ENCODE measurements at regions not wholly inside any gene's neighbourhood (a gene's known extent, or its start where the extent isn't known, plus 50 kb on each side); places are given as distances from the start of the nearest gene placed in this dataset.

DNA sequence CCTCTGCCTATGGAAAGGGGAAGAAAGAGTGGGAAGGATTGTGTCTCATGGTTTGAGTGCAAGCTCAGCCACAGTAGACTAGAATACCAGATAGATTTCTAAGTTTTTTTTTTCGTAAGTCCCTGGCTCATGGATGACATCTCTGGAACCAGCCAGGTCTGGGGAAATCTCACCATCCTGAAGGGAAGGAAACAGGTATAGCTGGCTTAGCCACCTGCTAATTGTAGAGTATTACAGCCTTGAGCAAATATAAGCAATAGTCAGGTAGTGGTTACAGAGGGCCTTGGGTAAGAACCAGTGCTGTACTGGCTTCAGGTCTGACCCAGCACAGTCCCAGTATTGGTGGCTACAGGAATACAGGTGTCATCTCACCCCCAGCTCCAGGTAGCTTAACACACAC is 500.9 kb upstream of the PRMT6 start:
- H3K9ac ChIP-seq = no peak overlapping the region
- TF ChIP-seq Cebpa-rat (IDR thresholded peaks at IDR 0.05) = no peak
- no peak overlapping the region for H3K4me2 ChIP-seq
- H3K27me3 ChIP-seq = no peaks in the 10 kb centered on the region
- no peaks in the 10 kb centered on the region for H3K36me3 ChIP-seq
- H3K9me3 ChIP-seq (replicated peaks in 1 of 11) = no peaks in the 10 kb centered on the region; a peak in 1 of 22 replicates
- no peak overlapping the region for H3K27ac ChIP-seq
- H3K4me3 ChIP-seq = no peak overlapping the region
- H3K4me1 ChIP-seq = no peaks in the 10 kb centered on the region
- H4K20me1 ChIP-seq = no peaks in the 10 kb centered on the region; a peak in 1 of 22 replicates

DNA sequence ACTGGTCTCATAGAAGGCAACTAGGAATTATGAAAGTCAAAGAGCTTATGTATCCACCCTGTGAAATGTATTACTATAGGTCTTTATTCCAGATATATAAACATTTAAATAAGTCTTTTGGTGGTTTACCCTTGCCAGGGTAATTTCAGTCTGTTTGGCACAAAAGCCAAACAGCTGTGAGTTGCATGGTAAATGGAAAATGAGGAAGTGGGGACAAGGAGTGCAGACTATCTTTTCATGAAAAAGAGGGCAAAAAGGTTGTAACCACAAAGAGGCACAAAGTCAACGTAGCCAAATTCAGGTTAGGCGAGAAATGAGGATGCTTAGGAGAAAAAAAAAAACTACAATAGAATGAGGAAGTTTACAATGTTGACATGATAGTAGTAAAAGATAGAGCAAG is 492.3 kb upstream of the PRMT6 start:
- peak overlapping the region in 1 of 11 experiments; percentile 24; a peak in 2 of 22 replicates for H3K4me2 ChIP-seq

GRCh38 chr1:106568201-106568974 is 488.1 kb upstream of the PRMT6 start:
- H3K27me3 ChIP-seq = no peaks in the 10 kb centered on the region
- H3K4me3 ChIP-seq = no peak overlapping the region
- H3K27ac ChIP-seq = peak overlapping the region in 4 of 11 experiments; percentile 38 to 49 (median 43); a peak in 7 of 22 replicates
- H3K36me3 ChIP-seq = no peaks in the 10 kb centered on the region
- no peaks in the 10 kb centered on the region for H3K9me3 ChIP-seq (replicated peaks in 1 of 11)
- H3K4me2 ChIP-seq = peak overlapping the region in 4 of 11 experiments; percentile 38 to 85 (median 53); a peak in 6 of 22 replicates
- TF ChIP-seq Cebpa-rat (IDR thresholded peaks at IDR 0.05) = no peak
- H3K4me1 ChIP-seq = peaks cover 0 to 26% (median 4%) of the 10 kb centered on the region in 10 experiments; a peak in 9 of 20 replicates
- H3K9ac ChIP-seq = no peak overlapping the region
- no peaks in the 10 kb centered on the region for H4K20me1 ChIP-seq

More for the DNA sequence above, 492.3 kb upstream of the PRMT6 start:
- no peak overlapping the region for H3K9ac ChIP-seq
- H4K20me1 ChIP-seq = no peaks in the 10 kb centered on the region
- H3K4me3 ChIP-seq = no peak overlapping the region
- no peaks in the 10 kb centered on the region; a peak in 1 of 22 replicates for H3K9me3 ChIP-seq (replicated peaks in 1 of 11)
- no peak overlapping the region for H3K27ac ChIP-seq
- no peaks in the 10 kb centered on the region for H3K36me3 ChIP-seq
- TF ChIP-seq Cebpa-rat (IDR thresholded peaks at IDR 0.05) = no peak
- H3K27me3 ChIP-seq = no peaks in the 10 kb centered on the region
- H3K4me1 ChIP-seq = peaks cover 0 to 20% (median 4%) of the 10 kb centered on the region in 10 experiments; a peak in 9 of 20 replicates

GRCh38 chr1:106571109-106571508 is 485.4 kb upstream of the PRMT6 start:
- no peak overlapping the region for H3K27ac ChIP-seq
- H3K4me2 ChIP-seq = no peak overlapping the region
- H4K20me1 ChIP-seq = no peaks in the 10 kb centered on the region
- TF ChIP-seq Cebpa-rat (IDR thresholded peaks at IDR 0.05) = no peak
- H3K36me3 ChIP-seq = no peaks in the 10 kb centered on the region
- H3K4me1 ChIP-seq = peaks cover 0 to 18% (median 2%) of the 10 kb centered on the region in 10 experiments; a peak in 9 of 20 replicates
- H3K9ac ChIP-seq = no peak overlapping the region
- H3K27me3 ChIP-seq = no peaks in the 10 kb centered on the region
- H3K9me3 ChIP-seq (replicated peaks in 1 of 11) = peaks cover 0 to 7% (median 0%) of the 10 kb centered on the region in 11 experiments; a peak in 3 of 22 replicates
- H3K4me3 ChIP-seq = no peak overlapping the region

DNA sequence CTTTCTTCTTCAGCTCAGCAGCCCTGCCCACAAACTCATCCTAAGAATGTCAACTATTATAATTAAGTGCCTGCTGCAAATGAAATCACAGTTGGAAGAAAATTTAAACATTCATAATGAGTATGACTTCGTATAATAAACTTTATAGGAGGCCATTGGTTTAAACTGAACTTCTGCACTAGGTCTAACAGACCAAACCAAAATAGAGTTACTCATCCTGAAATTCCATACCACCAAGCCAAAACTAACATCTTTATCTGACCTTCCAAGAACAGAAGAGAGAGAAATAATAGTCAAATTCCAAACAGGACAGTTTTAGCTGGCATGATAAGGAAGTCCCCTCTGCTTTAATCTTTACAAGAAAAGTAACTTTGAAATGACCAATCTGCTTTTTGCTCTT is 472.4 kb upstream of the PRMT6 start:
- Histone ChIP-seq H3K36me3 (no peaks in the 10 kb centered on the region), H3K9me3 (replicated peaks in 1 of 11) (0 out of 22 replicates have a peak, but pooled peaks cover 0 to 4% (median 0%) of the 10 kb centered on the region in 11 experiments), H4K20me1 (no peaks in the 10 kb centered on the region), H3K4me3 (no peak overlapping the region), H3K27me3 (no peaks in the 10 kb centered on the region), H3K9ac (no peak overlapping the region), H3K4me2 (no peak overlapping the region), H3K27ac (no peak overlapping the region), H3K4me1 (no peaks in the 10 kb centered on the region)
- TF ChIP-seq Cebpa-rat (IDR thresholded peaks at IDR 0.05) = no peak

- no peaks in the 10 kb centered on the region for H3K4me1 ChIP-seq
- H3K4me3 ChIP-seq = no peak overlapping the region
- no peak overlapping the region for H3K4me2 ChIP-seq
- no peak for TF ChIP-seq Cebpa-rat (IDR thresholded peaks at IDR 0.05)
- no peak overlapping the region for H3K9ac ChIP-seq
- no peaks in the 10 kb centered on the region for H3K36me3 ChIP-seq
- 0 out of 22 replicates have a peak, but pooled peaks cover 0 to 10% (median 0%) of the 10 kb centered on the region in 11 experiments for H3K9me3 ChIP-seq (replicated peaks in 1 of 11)
- no peaks in the 10 kb centered on the region for H3K27me3 ChIP-seq
- no peak overlapping the region for H3K27ac ChIP-seq
- no peaks in the 10 kb centered on the region for H4K20me1 ChIP-seq
Measured at GRCh38 chr1:106584676-106585075, 471.8 kb upstream of the PRMT6 start.

DNA sequence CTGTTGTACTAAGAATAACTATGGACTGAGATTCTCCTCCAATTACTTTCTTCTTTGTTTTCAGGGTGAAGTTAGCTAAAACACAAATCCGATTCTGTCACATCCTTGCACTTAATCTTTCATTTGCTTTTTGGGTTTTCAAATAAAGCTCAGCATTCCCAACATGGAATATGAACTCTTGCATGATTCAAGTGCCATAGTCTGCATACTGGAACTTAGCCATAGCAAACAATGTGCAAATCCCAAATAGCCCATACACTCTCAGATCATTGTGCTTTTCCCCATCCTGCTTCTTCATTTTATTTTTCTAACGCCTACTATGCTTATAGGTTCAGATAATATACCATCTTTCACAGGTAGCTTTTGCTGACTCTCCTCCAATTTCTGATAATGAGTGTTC is 455.8 kb upstream of the PRMT6 start:
- no peaks in the 10 kb centered on the region for H3K9me3 ChIP-seq (replicated peaks in 1 of 11)
- H3K27ac ChIP-seq = no peak overlapping the region
- no peak overlapping the region for H3K4me2 ChIP-seq
- H3K4me1 ChIP-seq = peaks cover 0 to 15% (median 0%) of the 10 kb centered on the region in 10 experiments; a peak in 7 of 20 replicates
- H3K4me3 ChIP-seq = no peak overlapping the region
- no peaks in the 10 kb centered on the region for H3K27me3 ChIP-seq
- H3K36me3 ChIP-seq = no peaks in the 10 kb centered on the region
- H4K20me1 ChIP-seq = no peaks in the 10 kb centered on the region
- H3K9ac ChIP-seq = no peak overlapping the region
- TF ChIP-seq Cebpa-rat (IDR thresholded peaks at IDR 0.05) = no peak

- no peaks in the 10 kb centered on the region for H3K27me3 ChIP-seq
- no peaks in the 10 kb centered on the region for H3K9me3 ChIP-seq (replicated peaks in 1 of 11)
- no peak overlapping the region for H3K4me3 ChIP-seq
- no peaks in the 10 kb centered on the region for H3K36me3 ChIP-seq
- no peak overlapping the region for H3K9ac ChIP-seq
- H3K4me1 ChIP-seq = peaks cover 0 to 15% (median 0%) of the 10 kb centered on the region in 10 experiments; a peak in 7 of 20 replicates
- H3K4me2 ChIP-seq = peak overlapping the region in 4 of 11 experiments; percentile 16 to 32 (median 24); a peak in 5 of 22 replicates
- no peaks in the 10 kb centered on the region for H4K20me1 ChIP-seq
- TF ChIP-seq Cebpa-rat (IDR thresholded peaks at IDR 0.05) = no peak
- no peak overlapping the region for H3K27ac ChIP-seq
Measured at GRCh38 chr1:106603616-106604015, 452.9 kb upstream of the PRMT6 start.

DNA sequence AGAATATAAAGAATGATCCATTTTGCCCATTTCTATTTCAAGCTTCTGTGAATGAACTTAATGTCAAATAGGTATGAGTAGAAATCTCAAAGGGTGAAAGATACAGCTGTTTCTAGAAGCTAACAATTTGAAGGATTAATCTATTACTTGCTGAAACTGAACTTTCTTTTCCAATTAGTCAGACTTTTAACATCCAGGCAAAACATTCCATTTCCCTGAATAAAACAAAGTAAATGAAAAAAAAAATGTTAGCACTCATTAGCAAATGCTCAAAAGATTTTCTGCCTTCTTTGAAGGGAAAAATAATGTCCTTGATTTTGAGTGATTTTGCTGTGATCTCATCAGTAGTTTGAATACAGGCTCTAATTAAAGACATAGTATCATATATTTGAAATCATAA is 447.6 kb upstream of the PRMT6 start:
- no peaks in the 10 kb centered on the region for H3K36me3 ChIP-seq
- H3K4me3 ChIP-seq = no peak overlapping the region
- no peaks in the 10 kb centered on the region for H4K20me1 ChIP-seq
- H3K9me3 ChIP-seq (replicated peaks in 1 of 11) = no peaks in the 10 kb centered on the region
- no peak overlapping the region for H3K9ac ChIP-seq
- H3K4me2 ChIP-seq = no peak overlapping the region
- no peak for TF ChIP-seq Cebpa-rat (IDR thresholded peaks at IDR 0.05)
- peaks cover 0 to 9% (median 5%) of the 10 kb centered on the region in 10 experiments; a peak in 10 of 20 replicates for H3K4me1 ChIP-seq
- H3K27me3 ChIP-seq = no peaks in the 10 kb centered on the region
- no peak overlapping the region for H3K27ac ChIP-seq
